ENCODE measurements at regions not wholly inside any gene's neighbourhood (a gene's known extent, or its start where the extent isn't known, plus 50 kb on each side); places are given as distances from the start of the nearest gene placed in this dataset.

GRCh38 chr5:52692606-52693005, 95.1 kb upstream of the ITGA1 start:
- Histone ChIP-seq H4K20me1 (ENCODE audit: insufficient read depth) (no peaks in the 10 kb centered on the region), H3K79me2 (replicated peaks; ENCODE audit: insufficient read depth, low read length) (no peaks in the 10 kb centered on the region), H3F3A (ENCODE audit: insufficient read depth, low read length, poor library complexity, severe bottlenecking) (no peaks in the 10 kb centered on the region), H3K4me2 (ENCODE audit: low read length) (no peak overlapping the region), H3K9me2 (ENCODE audit: insufficient read depth, low read length) (no peaks in the 10 kb centered on the region), H3K9ac (ENCODE audit: low read length) (no peak overlapping the region), H3K4me3 (ENCODE audit: low read length) (no peak overlapping the region), H3K27ac (ENCODE audit: low read length) (no peak overlapping the region), H3K9me3 (ENCODE audit: low read length) (no peaks in the 10 kb centered on the region), H3K27me3 (ENCODE audit: insufficient read depth, low read depth, low read length) (no peaks in the 10 kb centered on the region), H2AFZ (ENCODE audit: low read depth, low read length) (no peak overlapping the region), H3K36me3 (ENCODE audit: insufficient read depth, low read length) (no peaks in the 10 kb centered on the region)
- TF ChIP-seq CTCF (IDR thresholded peaks at IDR 0.05; ENCODE audit: poor library complexity, severe bottlenecking) (no peak), EP300 (conservative IDR thresholded peaks at IDR 0.05; ENCODE audit: poor library complexity, severe bottlenecking) (no peak), POLR2AphosphoS5 (IDR thresholded peaks at IDR 0.05) (no peak), SMC3 (conservative IDR thresholded peaks at IDR 0.05; ENCODE audit: poor library complexity) (no peak), EZH2 (IDR thresholded peaks at IDR 0.05; ENCODE audit: borderline replicate concordance, insufficient read depth, low read length, poor library complexity, severe bottlenecking) (no peak), MXI1 (conservative IDR thresholded peaks at IDR 0.05; ENCODE audit: poor library complexity, severe bottlenecking) (no peak), REST (IDR thresholded peaks at IDR 0.05; ENCODE audit: borderline replicate concordance) (no peak)

DNA sequence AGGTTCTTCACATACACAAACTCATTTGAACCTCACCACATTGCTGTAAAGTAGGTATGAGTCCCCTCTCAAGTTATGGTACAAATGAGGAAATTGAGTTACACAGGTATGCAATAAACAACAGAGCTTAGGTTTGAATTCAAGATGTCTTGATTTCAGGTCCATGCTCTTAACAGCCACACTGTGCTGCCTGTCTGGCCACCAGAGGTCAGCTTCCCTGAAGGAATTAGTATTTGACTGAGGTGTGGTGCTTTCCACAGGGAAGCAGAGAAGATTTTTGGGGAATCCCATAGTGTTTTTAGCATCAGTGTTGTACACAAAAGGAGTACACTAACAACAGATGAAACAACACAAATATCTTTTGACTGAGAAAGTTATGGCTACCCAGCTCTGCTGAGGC, 94.4 kb upstream of the ITGA1 start:
- no peak for TF ChIP-seq EP300 (conservative IDR thresholded peaks at IDR 0.05; ENCODE audit: poor library complexity, severe bottlenecking)
- TF ChIP-seq RAD21 (conservative IDR thresholded peaks at IDR 0.05): no peak
- TF ChIP-seq REST (IDR thresholded peaks at IDR 0.05; ENCODE audit: borderline replicate concordance): no peak
- no peak for TF ChIP-seq EZH2 (IDR thresholded peaks at IDR 0.05; ENCODE audit: borderline replicate concordance, insufficient read depth, low read length, poor library complexity, severe bottlenecking)
- no peaks in the 10 kb centered on the region for H3K36me3 ChIP-seq (ENCODE audit: insufficient read depth, low read length)
- no peaks in the 10 kb centered on the region for H3K79me2 ChIP-seq (replicated peaks; ENCODE audit: insufficient read depth, low read length)
- no peak overlapping the region for H3K9ac ChIP-seq (ENCODE audit: low read length)
- no peaks in the 10 kb centered on the region for H3K9me2 ChIP-seq (ENCODE audit: insufficient read depth, low read length)
- H3F3A ChIP-seq (ENCODE audit: insufficient read depth, low read length, poor library complexity, severe bottlenecking): no peaks in the 10 kb centered on the region
- H3K4me2 ChIP-seq (ENCODE audit: low read length): no peak overlapping the region
- H3K27me3 ChIP-seq (ENCODE audit: insufficient read depth, low read depth, low read length): no peaks in the 10 kb centered on the region
- no peak overlapping the region for H3K27ac ChIP-seq (ENCODE audit: low read length)
- H3K4me3 ChIP-seq (ENCODE audit: low read length): no peak overlapping the region
- no peak overlapping the region for H2AFZ ChIP-seq (ENCODE audit: low read depth, low read length)
- H3K9me3 ChIP-seq (ENCODE audit: low read length): no peaks in the 10 kb centered on the region
- H4K20me1 ChIP-seq (ENCODE audit: insufficient read depth): no peaks in the 10 kb centered on the region
